OCI-LY1 (cell line): ENCODE measurements at regions not wholly inside any gene's neighbourhood (a gene's known extent, or its start where the extent isn't known, plus 50 kb on each side); places are given as distances from the start of the nearest gene placed in this dataset.

ENCODE experiments used
- H2AFZ ChIP-seq: fragments of 200-600 bp; sonication (generic), shearing (Covaris generic); 2 replicates; pipeline ENCODE4 v1.6.0; 2014; ENCODE audit warnings: antibody characterized with exemption, mild to moderate bottlenecking, low read length
- H3F3A ChIP-seq: fragments of 200-600 bp; sonication (generic), shearing (Covaris generic); 2 replicates; pipeline ENCODE4 v1.6.0; 2014; ENCODE audit warnings: mild to moderate bottlenecking, antibody characterized with exemption, low read length, moderate library complexity; ENCODE audit not compliant: insufficient read depth
- H3K27ac ChIP-seq: fragments of 200-600 bp; sonication (generic); 2 replicates; pipeline ENCODE4 v1.5.1; 2014; ENCODE audit warnings: low read length, mixed run types, mild to moderate bottlenecking, low read depth; ENCODE audit not compliant: poor library complexity, severe bottlenecking
- H3K27me3 ChIP-seq: fragments of 200-600 bp; sonication (generic); 2 replicates; pipeline ENCODE4 v1.6.0; 2014; ENCODE audit warnings: antibody characterized with exemption, mild to moderate bottlenecking, low read length, moderate library complexity; ENCODE audit not compliant: insufficient read depth
- H3K36me3 ChIP-seq: fragments of 200-600 bp; sonication (generic); 2 replicates; pipeline ENCODE4 v1.6.1; 2014; ENCODE audit warnings: mild to moderate bottlenecking, antibody characterized with exemption, low read length, moderate library complexity, mixed read lengths; ENCODE audit not compliant: insufficient read depth
- H3K4me1 ChIP-seq: fragments of 200-600 bp; sonication (generic); 2 replicates; pipeline ENCODE4 v1.5.1; 2014; ENCODE audit warnings: mild to moderate bottlenecking, low read length, moderate library complexity; ENCODE audit not compliant: insufficient read depth, severe bottlenecking
- H3K4me2 ChIP-seq: fragments of 200-600 bp; sonication (generic), shearing (Covaris generic); 2 replicates; pipeline ENCODE4 v1.6.1; 2014; ENCODE audit warnings: low read length
- H3K4me3 ChIP-seq: fragments of 200-600 bp; sonication (generic); 2 replicates; pipeline ENCODE4 v1.5.1; 2014; ENCODE audit warnings: low read length, low read depth, mild to moderate bottlenecking, mixed read lengths; ENCODE audit not compliant: poor library complexity, severe bottlenecking
- H3K79me2 ChIP-seq: fragments of 200-600 bp; shearing (Covaris generic); 2 replicates; pipeline ENCODE4 v1.6.1; 2016; ENCODE audit warnings: mixed run types, low read length, mixed read lengths; ENCODE audit not compliant: insufficient read depth
- H3K9ac ChIP-seq: fragments of 200-600 bp; sonication (generic), shearing (Covaris generic); 2 replicates; pipeline ENCODE4 v1.6.1; 2014; ENCODE audit warnings: mild to moderate bottlenecking, low read length, mixed read lengths
- H3K9me2 ChIP-seq: fragments of 200-600 bp; sonication (generic), shearing (Covaris generic); 2 replicates; pipeline ENCODE4 v1.6.1; 2014; ENCODE audit warnings: low read depth, mild to moderate bottlenecking, low read length, mixed read lengths
- H3K9me3 ChIP-seq: fragments of 200-600 bp; shearing (Covaris generic); 2 replicates; pipeline ENCODE4 v1.6.1; 2014; ENCODE audit warnings: low read length, mixed read lengths
- H4K20me1 ChIP-seq: fragments of 200-600 bp; sonication (generic), shearing (Covaris generic); 2 replicates; pipeline ENCODE4 v1.6.0; 2016; ENCODE audit warnings: mild to moderate bottlenecking, low read length; ENCODE audit not compliant: insufficient read depth
- EZH2 ChIP-seq: fragments of 200-600 bp; sonication (generic), shearing (Covaris generic); IDR thresholded peaks from 2 replicates; pipeline ENCODE4 v1.8.0; 2017; ENCODE audit warnings: borderline replicate concordance, mixed run types, mild to moderate bottlenecking, antibody characterized with exemption, low read length, moderate library complexity, mixed read lengths
- TF ChIP-seq, protein P1 (sequence below): fragments of 200-600 bp; sonication (generic), shearing (Covaris generic); IDR thresholded peaks from 2 replicates; pipeline ENCODE4 v1.5.1; 2017; ENCODE audit warnings: mild to moderate bottlenecking, antibody characterized with exemption, low read length, moderate library complexity, mixed read lengths

DNA sequence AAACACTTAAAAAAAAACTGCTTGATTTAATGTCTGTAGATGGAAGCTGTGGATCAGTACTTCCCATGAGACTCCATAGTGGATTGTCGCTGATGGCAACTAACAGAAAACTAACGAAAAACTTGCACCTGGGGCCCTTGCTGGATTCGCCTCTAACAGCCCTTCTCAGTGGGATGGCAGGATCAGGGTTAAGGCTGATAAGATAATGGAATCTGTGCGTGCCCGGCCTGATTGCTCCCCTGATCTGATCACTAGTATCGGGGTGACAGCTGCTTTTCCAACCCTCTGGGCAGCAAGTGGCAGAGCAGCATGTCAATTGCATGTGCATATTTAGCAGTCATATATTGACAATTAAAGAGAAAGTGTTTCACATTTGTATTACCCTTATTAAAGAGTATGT lies 185.8 kb upstream of the ELAVL2 start:
- no peak overlapping the region for H2AFZ ChIP-seq
- no peaks in the 10 kb centered on the region for H3K9me3 ChIP-seq
- H3K4me2 ChIP-seq, result no peak overlapping the region
- no peak overlapping the region for H3K27ac ChIP-seq
- no peak overlapping the region for H3K9ac ChIP-seq
- TF ChIP-seq, protein P1, sequence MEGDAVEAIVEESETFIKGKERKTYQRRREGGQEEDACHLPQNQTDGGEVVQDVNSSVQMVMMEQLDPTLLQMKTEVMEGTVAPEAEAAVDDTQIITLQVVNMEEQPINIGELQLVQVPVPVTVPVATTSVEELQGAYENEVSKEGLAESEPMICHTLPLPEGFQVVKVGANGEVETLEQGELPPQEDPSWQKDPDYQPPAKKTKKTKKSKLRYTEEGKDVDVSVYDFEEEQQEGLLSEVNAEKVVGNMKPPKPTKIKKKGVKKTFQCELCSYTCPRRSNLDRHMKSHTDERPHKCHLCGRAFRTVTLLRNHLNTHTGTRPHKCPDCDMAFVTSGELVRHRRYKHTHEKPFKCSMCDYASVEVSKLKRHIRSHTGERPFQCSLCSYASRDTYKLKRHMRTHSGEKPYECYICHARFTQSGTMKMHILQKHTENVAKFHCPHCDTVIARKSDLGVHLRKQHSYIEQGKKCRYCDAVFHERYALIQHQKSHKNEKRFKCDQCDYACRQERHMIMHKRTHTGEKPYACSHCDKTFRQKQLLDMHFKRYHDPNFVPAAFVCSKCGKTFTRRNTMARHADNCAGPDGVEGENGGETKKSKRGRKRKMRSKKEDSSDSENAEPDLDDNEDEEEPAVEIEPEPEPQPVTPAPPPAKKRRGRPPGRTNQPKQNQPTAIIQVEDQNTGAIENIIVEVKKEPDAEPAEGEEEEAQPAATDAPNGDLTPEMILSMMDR, result no peak
- no peak for TF ChIP-seq EZH2
- no peaks in the 10 kb centered on the region for H4K20me1 ChIP-seq
- H3K4me1 ChIP-seq, result no peaks in the 10 kb centered on the region
- H3F3A ChIP-seq, result no peaks in the 10 kb centered on the region
- no peaks in the 10 kb centered on the region for H3K9me2 ChIP-seq
- no peaks in the 10 kb centered on the region for H3K27me3 ChIP-seq
- no peaks in the 10 kb centered on the region for H3K79me2 ChIP-seq
- H3K4me3 ChIP-seq, result no peak overlapping the region
- no peaks in the 10 kb centered on the region for H3K36me3 ChIP-seq

DNA sequence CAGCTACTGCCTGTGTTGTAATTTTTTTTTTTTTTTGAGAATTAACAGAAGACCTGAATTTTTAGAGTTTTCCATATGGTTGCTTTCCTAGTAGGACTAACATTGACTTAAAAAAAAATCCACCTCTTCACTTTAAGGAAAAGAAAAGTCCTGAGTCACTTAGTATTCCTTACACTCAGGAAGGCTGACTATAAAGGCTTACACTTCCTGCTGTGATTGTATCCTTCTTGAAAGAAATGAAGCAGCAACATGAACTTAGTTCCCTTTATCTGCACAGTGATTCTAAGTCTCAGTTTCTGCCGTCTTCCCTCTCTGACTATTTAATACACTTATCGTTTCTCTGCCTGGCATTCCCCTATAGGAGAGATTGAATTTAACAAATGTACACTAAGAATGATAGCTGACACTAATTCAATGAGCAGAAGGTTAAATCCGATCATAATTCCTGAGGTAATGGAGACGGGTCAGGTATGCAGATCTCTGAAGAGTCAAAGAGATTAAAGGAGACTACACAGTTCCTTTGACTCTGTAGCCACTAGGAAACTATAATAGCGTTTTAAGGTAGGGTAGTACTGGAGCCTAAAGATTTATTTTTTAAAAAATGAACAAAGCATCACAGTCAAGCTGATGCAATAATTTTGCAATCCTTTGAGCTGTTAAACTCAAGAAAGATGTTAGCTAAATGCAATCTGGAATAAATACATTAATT lies 185.1 kb upstream of the ELAVL2 start:
- no peaks in the 10 kb centered on the region for H3K9me3 ChIP-seq
- no peak for TF ChIP-seq EZH2
- TF ChIP-seq, protein P1, result no peak
- H4K20me1 ChIP-seq, result no peaks in the 10 kb centered on the region

DNA sequence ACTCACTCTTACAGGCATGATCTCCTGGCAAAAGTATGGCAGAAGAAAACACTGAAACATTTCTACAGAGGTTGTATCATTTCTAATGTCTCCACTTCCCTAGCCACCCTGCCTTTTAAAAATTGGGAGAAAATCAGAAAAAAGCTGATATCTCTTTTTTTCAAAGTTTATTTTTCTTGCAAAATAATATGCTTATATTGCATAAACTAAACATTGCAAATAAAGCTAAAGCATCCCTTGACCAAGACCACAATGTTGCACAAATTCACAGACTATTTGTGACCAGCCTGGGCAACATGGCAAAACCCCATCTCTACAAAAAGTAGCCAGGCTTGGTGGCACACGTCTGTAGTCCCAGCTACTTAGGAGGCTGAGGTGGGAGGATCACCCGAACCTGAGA lies 183.3 kb upstream of the ELAVL2 start:
- TF ChIP-seq EZH2, result no peak
- TF ChIP-seq, protein P1, result no peak
- H3K27ac ChIP-seq, result no peak overlapping the region
- no peak overlapping the region for H3K4me3 ChIP-seq
- H3K4me1 ChIP-seq, result no peaks in the 10 kb centered on the region
- H4K20me1 ChIP-seq, result no peaks in the 10 kb centered on the region
- H3K9me2 ChIP-seq, result no peaks in the 10 kb centered on the region
- H3F3A ChIP-seq, result no peaks in the 10 kb centered on the region
- H2AFZ ChIP-seq, result no peak overlapping the region
- H3K9ac ChIP-seq, result no peak overlapping the region
- no peaks in the 10 kb centered on the region for H3K27me3 ChIP-seq
- no peak overlapping the region for H3K4me2 ChIP-seq
- no peaks in the 10 kb centered on the region for H3K9me3 ChIP-seq
- no peaks in the 10 kb centered on the region for H3K79me2 ChIP-seq
- H3K36me3 ChIP-seq, result no peaks in the 10 kb centered on the region

More for the DNA sequence above, 185.1 kb upstream of the ELAVL2 start:
- H3K79me2 ChIP-seq, result no peaks in the 10 kb centered on the region
- no peaks in the 10 kb centered on the region for H3K36me3 ChIP-seq
- H3F3A ChIP-seq, result no peaks in the 10 kb centered on the region
- H3K9ac ChIP-seq, result no peak overlapping the region
- no peaks in the 10 kb centered on the region for H3K9me2 ChIP-seq
- H3K27me3 ChIP-seq, result no peaks in the 10 kb centered on the region
- H3K4me3 ChIP-seq, result no peak overlapping the region
- H3K27ac ChIP-seq, result no peak overlapping the region
- no peak overlapping the region for H2AFZ ChIP-seq
- H3K4me2 ChIP-seq, result no peak overlapping the region
- H3K4me1 ChIP-seq, result no peaks in the 10 kb centered on the region
